ENCODE measurements at regions not wholly inside any gene's neighbourhood (a gene's known extent, or its start where the extent isn't known, plus 50 kb on each side); places are given as distances from the start of the nearest gene placed in this dataset.

GRCh38 chr12:76944892-76945291 lies 66.1 kb upstream of the CSRP2 start:
- TF ChIP-seq CTCF (conservative IDR thresholded peaks at IDR 0.05 in 1 of 2, IDR thresholded peaks at IDR 0.05 in 1 of 2; ENCODE audit: extremely low read depth in 1 of 2, insufficient read depth in 1 of 2, low read depth in 1 of 2, low read length in 2 of 2) = no peak
- TF ChIP-seq EZH2 (IDR thresholded peaks at IDR 0.05; ENCODE audit: borderline replicate concordance, low read length) = no peak
